ENCODE measurements at regions not wholly inside any gene's neighbourhood (a gene's known extent, or its start where the extent isn't known, plus 50 kb on each side); places are given as distances from the start of the nearest gene placed in this dataset.

DNA sequence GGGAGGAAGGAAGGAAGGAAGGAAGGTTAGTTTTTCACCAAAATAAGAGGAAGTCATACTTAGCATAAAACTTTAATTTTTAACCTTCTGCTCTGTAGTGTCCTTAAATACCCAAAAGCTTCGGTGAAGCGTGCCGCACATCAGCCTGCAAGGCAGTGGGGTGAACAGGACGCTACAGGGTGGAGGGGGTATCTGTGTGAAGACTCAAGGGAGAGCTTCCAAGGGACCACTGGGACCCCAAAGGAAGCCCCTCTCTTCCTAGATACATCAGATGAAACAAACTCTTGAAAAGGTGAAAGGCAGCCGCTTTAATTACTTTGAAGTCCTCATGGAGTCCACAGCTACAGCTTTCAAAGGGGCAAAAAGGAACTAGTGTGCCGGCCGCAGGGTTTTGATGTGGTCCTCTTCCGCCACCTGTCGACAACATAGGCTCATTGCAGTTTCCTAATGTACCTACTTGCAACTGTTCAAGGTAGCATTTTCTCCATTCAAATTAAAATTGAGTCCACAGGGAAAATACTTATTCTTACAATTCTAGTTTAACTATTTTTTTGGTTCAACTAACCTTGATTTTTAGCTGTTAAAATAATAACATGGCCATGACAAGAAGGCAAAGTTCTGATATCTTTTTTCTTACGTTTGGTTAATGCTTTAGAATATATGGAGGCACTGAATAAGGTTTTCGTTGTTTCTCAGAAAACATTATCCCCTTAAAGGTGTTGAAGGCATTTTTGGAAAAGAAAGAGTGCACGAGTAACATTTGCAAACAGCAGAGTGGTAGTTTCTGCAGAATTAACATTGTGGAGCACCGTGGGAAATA is 135.0 kb upstream of the RIPOR2 start:
- DNase-seq: peak; percentile 82

GRCh38 chr6:25078141-25078540 is 142.4 kb upstream of the RIPOR2 start:
- no peak for DNase-seq

- DNase-seq: no peak
Observed at GRCh38 chr6:25083784-25084507, 148.2 kb upstream of the RIPOR2 start.

DNA sequence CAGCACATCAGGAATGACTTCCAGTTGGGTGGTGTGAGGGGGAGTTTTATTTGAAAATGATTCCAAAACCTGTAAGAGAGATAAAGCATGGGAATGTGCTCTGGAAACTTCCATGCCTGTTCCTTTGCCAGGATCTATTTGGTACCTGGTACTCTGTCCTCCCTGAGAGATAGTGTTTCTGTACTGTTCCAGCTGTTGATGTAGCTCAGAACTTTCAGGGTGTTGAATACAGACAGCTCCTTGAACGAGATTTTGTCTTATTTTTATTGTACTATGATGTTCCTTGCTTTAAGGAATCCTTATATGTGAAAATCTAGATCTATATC is 148.7 kb upstream of the RIPOR2 start:
- DNase-seq: no peak

DNA sequence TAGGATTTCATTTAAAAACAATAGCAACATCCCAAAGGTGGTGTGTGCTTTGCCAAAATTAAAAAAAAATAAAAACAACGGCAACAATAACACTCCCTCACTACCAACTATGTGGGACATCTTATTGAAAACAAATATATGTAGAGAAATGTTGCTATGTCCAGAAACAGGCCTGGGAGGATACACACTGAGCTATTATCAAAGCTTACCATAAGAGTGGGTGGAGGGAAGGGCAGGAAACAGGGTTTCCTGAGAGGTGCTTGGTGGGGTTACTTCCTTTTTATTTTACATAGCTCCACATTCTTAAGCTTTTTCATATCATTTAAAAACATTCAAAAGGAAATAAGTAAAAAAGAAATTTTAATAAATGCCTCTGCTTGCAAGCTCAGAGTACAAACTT is 150.0 kb upstream of the RIPOR2 start:
- no peak for DNase-seq

GRCh38 chr6:25086500-25087091 is 150.8 kb upstream of the RIPOR2 start:
- DNase-seq: no peak

GRCh38 chr6:25088513-25088912 is 152.8 kb upstream of the RIPOR2 start:
- DNase-seq: no peak

- no peak for DNase-seq
Observed at GRCh38 chr6:25089442-25089841, 153.7 kb upstream of the RIPOR2 start.

GRCh38 chr6:25094726-25095125 is 159.0 kb upstream of the RIPOR2 start:
- no peak for DNase-seq

- DNase-seq: no peak
Observed at GRCh38 chr6:25100288-25100687, 164.5 kb upstream of the RIPOR2 start.

GRCh38 chr6:25103603-25104002 is 167.8 kb upstream of the RIPOR2 start:
- DNase-seq: no peak

DNA sequence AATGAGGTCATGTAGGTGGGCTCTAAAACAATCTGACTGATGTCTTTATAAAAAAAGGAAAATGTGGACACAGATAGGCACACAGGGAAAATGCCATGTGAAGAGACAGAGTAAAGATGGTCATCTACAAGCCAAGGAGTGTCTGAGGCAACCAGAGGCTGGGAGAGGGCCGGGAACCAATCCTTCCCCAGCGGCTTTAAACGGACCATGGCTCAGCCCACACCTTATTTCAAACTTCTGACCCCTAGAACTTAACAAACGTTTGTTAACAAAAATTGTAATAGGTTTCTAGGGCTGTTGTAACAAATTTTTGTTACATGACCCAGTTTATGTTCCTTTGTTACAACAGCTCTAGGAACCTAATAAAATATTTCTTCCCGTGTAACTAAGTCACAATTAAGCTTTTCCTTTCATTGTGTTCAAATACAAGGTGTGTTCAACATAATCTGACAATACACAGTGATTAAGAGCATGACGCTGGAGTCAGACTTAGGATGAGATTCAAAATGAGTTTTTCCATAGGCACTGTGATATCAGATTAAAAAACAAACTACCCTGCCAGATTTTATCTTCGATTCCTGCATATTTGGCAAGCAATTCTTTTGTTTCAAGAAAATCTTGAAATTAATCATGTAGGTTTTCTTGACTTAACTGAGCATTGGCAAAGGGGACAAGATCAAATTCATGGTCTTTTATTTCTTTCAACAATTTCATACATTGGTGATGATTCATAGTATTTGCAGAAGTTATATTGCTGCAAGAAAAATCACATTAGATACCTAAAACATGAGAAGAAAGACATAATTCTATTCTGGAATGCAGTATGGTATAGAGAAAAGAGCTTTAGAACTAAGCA is 169.5 kb upstream of the RIPOR2 start:
- DNase-seq: no peak

DNA sequence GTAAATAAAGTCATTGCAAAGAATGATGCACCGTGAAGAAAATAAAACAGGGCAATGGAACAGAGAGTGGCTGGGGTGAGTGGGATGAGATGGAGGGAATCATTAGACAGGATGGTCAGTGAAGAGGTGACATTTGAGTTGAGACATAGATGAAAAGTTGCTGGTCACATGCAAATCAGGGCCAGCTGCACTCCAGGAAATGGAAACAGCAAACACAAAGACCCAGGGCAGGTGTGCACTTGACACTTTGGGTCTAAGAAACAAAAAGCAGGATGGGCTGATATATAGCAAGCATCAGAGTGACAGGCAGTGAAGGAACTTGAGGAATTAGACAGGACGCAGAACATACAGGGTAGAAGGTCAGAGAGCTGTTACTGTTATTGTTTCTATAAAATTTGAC is 171.5 kb upstream of the RIPOR2 start:
- DNase-seq: no peak

GRCh38 chr6:25111782-25112181 is 167.4 kb upstream of the CARMIL1 start:
- DNase-seq: no peak

GRCh38 chr6:25112322-25112773 is 166.8 kb upstream of the CARMIL1 start:
- no peak for DNase-seq

GRCh38 chr6:25113436-25113835 is 165.7 kb upstream of the CARMIL1 start:
- no peak for DNase-seq

GRCh38 chr6:25118038-25118437 is 161.1 kb upstream of the CARMIL1 start:
- DNase-seq: no peak

GRCh38 chr6:25121186-25121585 is 158.0 kb upstream of the CARMIL1 start:
- DNase-seq: no peak

DNA sequence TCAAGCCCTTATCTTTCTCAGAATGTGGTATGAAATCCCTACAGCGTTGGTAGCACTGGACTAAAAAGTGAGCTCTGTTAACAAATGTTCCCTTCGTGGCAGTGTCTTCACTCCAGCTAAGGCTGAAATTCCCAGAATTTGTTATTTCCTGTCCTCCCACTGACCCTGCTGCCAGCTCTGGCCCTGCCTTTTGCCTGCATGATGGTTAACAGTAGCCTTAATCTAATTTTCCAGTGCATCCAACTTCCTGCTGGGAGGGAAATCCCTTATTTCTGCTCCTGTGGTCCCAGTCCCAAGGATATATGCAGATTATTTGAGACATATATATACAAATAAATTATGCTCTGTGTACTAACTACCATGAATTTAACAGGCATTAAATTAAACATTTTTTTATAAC is 157.2 kb upstream of the CARMIL1 start:
- no peak for DNase-seq

DNA sequence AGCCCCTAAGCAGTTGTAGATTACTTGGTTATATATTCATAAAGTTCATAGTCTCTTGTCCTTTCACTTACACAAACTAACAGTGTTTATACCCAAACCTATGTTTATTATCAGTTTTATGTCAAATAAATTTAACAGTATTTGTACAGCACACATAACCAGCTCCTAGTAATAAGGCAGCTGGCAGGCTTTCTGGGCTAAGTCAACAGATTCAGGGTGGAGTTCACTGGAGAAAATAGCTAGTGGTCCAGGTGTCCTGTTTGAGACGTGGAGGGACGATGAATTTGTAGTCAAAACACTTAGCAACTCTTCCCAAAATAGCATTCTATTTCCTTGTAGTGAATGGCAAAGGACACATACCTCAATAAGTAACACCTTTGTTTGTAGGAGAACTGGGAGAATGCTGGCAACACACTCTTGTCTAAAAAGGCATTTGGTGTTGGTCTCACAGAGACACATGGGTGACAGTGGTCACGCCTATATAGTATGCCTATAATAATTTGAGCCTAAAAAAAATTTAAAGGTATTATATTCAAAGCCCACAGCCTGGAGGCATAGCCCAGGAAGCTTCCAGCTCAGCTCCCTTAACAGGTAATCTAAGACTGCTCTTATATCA is 156.4 kb upstream of the CARMIL1 start:
- no peak for DNase-seq

DNA sequence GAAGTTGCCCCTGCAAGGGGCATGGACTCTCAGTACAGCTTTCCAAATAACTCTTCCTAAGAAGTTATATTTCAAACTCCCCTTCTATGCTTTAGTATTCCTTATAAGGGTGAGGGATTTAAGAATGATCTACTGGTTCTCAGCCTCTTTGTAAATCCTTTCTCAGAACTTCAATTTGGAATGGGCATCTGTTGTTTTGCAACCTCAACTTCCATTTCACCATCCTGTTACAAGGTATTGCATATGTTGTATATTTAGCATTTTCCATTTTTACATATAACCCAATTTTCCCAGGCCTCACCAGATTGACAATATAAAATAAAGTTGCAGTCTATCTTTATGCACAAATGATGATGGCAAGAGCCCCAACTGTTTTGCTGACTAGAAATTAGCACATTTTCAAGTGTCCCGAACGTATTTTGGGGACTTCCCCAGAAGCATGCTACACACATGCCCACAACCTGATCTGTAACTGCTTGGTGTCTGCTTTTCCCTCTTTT is 154.9 kb upstream of the CARMIL1 start:
- no peak for DNase-seq

DNA sequence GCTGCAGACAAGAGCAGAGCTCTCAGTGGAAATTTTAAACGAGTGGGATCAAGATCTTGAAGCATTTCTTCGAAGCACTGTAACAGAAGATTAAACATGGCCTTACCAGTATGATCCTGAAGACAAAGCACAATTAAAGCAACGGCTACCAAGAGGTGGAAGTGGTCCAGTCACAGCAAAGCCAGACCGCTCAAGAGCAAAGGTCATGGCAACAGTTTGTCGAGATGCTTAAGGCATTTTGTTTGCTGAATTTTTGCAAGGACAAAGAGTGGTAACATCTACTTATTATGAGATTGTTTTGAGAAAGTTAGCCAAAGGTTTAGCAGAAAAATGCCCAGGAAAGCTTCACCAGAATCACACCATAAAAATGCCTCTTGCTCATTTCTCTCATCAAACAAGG is 153.4 kb upstream of the CARMIL1 start:
- no peak for DNase-seq

All from activated CD8-positive, alpha-beta memory T cell treated with anti-CD3 and anti-CD28 coated beads, Interleukin-2, amount 50 U/mL, for 48 hours (primary cell).